HG02588 (cell line): ENCODE measurements at regions not wholly inside any gene's neighbourhood (a gene's known extent, or its start where the extent isn't known, plus 50 kb on each side); places are given as distances from the start of the nearest gene placed in this dataset.
"Not testable (repeated sequence)": the region's sequence is repeated elsewhere in the genome, so short reads cannot be mapped to it uniquely, and the experiment has no call there.

Experiments
- ATAC-seq: cut with Tn5 transposase; IDR thresholded peaks from one replicate; pipeline ENCODE4 v1.9.1; 2021; ENCODE audit warnings: mild to moderate bottlenecking, moderate library complexity; ENCODE audit not compliant: unreplicated experiment

DNA sequence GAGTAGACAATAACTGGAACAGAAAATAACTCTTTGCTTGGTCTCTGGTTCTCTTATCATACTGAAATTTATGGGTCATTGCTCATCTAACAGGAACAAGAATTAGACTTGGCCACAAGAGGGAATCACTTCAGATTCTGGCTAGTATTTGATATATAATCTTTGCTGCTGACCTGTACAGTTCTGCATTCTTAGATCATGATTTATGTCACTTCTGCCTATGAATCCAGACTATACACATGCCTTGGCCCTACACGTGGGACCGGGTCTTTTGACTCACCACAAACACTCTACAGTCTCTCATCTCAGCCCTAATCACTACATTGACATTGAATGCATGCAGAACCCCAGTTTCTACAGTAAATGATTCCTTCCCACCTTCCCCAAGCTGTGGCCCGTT lies 162.5 kb upstream of the SOX2 start:
- ATAC-seq = no peak

DNA sequence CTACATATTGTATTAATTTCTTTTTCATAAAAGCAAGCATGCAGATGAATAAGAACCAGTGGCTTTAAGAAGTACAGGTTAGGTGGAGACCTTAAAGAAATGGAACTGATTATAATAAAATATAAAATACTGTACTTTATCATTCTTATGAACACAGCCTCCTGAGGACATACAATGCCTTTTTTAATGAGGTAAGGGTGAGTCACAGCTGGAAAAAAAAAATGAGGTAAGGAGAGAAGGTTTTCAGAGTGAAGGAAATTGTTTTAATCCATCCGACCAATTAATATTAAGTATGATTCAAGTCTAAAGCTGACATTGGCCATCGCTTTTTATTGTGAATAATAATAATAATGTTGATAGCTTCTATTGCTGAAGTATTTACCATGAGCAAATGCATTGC lies 170.3 kb upstream of the SOX2 start:
- ATAC-seq = no peak

DNA sequence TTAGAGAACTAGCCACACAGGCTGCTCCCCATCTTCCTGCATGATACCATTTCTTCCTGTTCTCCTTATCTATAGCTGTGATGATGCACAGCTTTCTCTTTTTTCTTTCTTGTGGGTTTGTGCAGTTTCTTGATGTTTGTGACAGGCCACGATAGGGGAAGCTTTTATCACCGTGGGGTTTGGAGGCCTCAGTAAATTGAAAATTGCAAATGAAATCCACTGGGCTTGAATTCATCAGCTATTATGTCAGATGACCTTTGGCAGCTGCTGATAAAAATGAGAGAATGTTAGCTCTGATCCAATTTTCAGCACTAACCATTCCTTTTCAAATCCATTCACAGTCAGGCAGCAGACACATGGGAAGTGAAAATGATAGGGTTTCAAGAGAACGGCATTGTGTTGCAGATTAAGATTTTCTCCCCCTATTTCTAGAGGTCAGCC lies 176.9 kb upstream of the SOX2 start:
- ATAC-seq = no peak

DNA sequence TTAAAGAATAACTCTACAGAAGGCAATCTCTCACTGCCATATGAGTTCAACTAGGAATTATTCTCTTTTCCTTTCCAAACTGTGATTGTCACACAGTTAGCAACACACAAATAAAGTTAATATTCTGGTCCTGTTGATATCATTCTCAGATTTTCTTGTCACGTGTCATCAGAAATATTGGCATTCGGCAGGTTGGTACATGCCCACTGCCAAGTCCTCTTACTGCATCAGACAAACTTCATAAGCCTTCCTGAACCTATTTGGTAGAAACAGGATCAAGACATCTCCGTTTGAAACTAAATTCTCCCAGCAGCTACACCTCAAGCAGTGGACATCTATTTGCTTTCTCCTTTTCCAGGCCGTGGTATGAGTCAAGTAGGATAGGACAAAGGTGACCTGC lies 177.9 kb upstream of the SOX2 start:
- ATAC-seq = no peak

DNA sequence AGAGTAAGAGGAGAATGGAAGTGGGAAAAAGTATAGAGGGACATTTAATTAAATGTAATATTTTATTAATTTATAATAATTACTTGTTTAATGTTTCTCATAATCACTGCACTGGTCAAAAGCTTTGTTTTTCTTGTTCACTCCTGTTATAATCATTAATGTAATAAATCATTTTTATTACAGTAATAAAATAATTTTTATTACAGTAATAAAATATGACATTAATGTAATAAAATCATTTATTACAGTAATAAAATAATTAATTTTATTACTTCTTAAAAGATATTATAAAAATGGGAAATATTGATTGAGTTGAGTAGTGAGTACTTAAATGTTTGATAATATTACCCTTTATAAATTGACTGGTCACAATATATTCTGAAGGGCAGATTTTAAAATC lies 181.1 kb upstream of the SOX2 start:
- no peak for ATAC-seq

DNA sequence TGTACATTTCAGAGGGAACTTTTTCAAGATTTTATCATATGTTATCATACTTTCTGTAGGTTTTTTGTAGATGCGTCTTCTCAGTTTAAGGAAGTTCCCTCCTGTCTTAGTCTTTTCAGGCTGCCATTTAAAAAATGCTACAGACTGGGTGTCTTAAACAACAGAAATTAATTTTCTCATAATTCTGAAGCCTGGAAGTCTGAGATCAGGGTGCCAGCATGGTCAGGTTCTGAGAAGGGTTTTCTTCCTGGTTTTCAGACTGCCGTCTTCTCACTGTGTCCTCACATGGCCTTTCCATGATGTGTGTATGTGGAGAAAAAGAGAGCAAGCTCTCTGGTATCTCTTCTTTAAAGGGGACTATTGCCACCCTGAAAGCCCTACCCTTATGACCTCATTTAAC lies 189.9 kb upstream of the SOX2 start:
- no peak for ATAC-seq

DNA sequence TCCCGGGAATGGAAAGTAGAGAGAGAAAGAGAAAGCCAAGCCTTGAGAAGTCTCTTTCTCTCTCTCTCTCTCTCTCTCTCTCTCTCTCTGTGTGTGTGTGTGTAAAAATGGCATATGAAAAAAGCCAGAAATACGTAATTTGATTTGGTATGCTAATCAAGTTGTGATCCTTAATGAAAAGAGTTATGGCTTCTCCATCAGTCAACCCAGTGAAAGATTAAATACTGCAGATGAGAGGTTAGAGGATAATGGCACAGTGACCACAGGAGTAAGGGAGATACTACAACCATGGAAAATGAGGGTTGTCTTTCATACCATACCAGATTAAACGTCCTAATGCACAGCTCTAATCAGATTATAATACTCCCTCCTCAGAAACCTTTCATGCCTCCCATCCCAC lies 193.5 kb upstream of the SOX2 start:
- ATAC-seq = no peak

DNA sequence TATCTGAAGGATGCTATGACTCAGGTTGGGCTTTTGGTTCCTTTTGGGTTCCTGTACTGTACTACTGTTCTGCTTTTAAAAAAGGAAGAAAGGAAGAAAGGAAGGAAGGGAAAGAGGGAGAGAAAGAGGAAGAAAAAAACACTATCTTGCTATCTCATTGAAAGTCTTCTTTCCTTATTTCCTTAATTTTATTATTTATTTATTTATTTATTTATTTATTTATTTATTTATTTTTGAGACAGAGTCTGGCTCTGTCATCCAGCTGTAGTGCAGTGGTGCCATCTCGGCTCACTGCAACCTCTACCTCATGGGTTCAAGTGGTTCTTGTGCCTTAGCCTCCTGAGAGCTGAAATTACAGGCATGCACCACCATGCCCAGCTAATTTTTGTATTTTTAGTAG lies 198.9 kb upstream of the SOX2 start:
- ATAC-seq = no peak

DNA sequence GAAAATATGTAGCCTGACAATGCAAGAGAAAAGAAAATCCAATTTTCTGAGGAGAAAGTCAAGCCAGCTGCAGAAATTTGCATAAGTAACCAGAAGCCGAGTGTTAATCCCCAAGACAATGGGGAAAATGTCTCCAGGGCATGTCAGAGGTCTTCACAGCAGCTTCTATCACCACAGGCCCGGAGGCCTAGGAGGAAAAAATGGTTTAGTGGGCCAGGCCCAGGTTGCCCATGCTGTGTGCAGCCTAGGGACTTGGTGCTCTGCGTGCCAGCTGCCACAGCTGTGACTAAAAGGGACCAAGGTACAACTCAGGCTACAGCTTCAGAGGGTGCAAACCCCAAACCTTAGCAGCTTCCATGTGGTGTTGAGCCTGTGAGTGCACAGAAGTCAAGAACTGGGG lies 201.2 kb upstream of the SOX2 start:
- no peak for ATAC-seq

DNA sequence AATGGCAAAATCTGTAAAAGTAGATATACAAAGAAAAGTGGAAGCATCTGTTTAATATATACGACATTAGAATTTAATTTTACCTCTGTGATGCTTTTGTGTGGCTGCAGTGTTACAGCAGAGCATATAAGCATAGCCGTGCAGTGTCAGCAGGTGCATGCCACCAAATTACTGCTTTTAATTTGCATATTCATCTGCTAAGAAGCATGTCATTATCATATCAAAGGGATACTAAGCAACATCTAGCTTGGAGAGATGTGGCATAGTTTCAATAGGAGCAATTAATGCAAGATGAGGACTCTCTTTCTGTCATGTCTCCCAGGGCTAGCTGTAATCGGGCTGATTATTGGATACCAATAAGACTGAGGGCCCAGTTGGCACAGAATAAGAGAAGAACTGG lies 214.4 kb upstream of the SOX2 start:
- no peak for ATAC-seq

DNA sequence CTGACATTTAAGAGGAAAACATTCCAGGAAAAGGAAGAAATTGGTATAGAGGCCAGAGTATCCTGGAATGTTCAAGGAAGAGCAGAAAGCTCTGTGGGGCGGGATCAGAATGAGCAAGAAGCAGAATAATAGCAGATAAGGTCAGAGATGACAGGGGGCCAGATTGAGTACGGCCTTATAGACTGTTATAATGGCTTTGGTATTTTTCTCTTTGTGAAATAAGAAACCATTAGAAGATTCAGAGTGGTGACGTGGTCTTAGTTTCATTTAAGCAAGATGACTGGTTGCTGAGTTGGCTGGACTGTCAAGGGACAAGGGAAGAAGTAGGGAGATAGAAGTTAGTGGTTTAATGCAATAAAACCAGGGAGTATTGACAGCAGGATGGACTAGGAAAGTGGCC lies 218.3 kb upstream of the SOX2 start:
- ATAC-seq = no peak

DNA sequence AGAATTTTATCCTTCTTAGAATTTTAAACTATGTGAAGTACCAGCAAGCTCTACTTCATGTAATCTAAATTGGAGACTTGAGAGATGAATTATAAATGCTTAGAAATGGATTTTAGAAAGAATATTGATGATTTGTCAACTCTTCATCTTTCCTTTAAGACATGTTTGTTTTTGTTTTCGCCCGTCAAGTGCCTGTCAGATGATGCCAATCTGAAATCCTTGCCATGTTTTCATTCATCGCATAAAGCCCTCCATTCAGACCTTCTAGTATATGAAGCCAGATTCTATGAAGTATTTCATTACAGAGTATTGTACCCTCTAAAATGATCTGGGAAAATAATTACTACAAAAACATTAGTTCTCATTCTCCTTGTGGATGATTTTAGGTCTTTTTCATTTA lies 223.2 kb upstream of the SOX2 start:
- no peak for ATAC-seq

DNA sequence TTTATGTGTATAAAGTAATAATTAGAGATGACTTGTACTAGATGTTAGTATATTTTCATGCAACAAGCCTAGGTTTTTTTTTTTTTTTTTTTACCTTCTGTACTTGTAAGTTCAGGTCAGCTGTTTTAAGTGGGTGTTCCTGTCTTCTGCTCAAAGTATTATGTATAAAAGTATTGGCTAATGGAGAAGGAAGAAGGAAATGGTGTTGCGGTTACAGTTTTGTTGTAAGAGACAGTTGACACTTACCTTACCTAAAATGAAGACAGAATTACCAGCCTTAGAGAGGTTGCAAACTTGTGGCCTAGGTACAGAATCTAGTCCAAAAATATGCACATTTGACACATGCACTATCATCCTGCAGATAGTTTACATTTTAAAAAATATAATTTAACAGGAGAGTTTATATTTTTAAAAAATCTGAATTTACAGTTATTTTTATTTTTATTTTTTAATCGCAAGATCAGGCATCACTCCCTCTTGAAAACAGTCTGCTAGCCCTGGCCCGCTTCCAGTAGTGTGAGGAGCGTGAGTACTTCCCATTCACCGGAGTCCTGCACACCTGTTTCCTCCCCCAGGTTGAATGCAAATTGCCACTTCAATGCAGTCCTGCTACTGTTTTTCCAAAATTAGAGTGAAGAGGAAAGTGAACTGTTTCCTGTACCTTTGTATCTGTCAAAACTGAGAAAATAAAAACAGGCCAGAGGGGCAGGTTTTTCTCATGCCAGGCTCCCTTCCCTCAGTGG lies 224.3 kb upstream of the SOX2 start:
- no peak for ATAC-seq

DNA sequence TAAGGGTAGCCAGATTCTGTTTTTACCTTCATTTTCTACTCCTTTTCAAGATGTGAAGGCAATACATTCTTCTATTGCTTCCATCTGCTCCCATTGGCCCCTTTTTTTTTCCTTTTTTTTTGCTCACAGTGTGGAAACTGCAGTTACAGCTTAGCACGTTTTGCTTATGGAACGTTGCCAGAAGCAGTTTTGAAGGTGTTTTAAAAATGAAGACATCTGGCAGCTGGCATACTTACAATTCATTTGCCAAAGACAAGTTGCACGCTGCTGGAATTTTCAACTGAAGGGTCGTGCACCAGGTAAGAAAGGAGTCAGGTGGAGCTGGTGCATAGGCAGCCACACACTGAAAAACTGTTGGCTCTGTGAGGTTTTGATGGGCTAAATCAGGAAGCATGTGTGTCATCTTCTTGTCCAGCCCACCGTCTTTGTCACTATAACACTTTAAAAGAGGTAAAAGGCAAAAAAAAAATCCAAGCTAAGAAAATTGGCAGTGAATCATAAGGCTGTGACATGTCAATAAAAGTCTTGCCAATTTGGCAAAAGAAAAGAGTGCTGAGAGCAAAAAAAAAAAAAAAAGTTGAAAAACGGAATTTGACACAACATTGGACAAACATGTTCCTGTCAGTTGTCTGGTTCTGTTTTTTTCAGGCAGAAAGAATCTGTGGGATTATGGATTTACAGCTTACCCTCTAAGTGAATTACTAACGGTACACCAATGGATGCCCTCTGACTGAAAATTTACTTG lies 225.4 kb upstream of the SOX2 start:
- no peak for ATAC-seq

DNA sequence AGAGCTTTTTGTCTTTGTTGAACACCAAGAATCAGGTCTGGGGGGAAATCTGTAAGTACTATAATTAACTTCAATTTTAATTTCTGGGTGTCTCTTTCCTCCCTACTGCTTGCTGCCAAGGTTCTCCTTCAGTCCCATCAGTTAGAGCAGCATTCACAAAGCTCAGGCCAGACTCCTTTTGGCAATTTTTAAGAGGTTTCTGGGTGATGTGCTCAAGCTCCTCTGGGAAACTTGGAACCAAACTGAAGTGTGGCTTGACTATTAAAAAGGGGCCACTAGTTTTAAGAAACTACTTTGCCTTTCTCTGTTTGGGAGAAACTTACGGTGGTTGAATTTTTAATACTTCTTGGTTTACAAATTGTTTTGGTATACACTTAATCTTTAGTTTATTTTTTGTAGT lies 227.7 kb upstream of the SOX2 start:
- no peak for ATAC-seq

DNA sequence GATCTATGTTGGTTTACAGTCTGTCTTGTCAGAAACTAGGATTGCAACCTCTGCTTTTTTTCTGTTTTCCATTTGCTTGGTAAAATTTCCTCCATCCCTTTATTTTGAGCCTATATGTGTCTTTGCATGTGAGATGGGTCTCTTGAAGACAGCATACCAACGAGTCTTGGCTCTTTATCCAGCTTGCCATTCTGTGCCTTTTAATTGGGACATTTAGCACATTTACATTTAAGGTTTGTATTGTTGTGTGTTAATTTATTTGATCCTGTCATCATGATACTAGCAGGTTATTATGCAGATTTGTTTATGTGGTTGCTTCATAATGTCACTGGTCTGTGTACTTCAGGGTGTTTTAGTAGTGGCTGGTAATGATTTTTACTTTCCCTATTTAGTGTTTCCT lies 236.6 kb upstream of the SOX2 start:
- not testable (repeated sequence) for ATAC-seq

DNA sequence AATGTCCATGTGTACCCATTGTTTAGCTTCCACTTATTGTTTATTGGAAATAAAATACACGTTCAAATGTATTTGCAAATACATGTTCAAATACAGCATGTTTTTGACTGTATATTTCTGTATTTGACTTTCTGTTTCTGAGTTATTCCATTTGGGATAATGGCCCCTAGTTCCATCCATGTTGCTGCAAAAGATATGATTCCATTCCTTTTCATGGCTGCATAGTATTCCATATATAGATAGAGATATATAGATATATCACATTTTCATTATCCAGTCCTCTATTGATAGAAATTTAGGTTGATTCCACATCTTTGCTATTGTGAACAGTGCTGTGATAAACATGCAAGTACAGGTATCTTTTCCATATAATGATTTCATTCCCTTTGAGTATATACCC lies 241.4 kb upstream of the SOX2 start:
- ATAC-seq = no peak

DNA sequence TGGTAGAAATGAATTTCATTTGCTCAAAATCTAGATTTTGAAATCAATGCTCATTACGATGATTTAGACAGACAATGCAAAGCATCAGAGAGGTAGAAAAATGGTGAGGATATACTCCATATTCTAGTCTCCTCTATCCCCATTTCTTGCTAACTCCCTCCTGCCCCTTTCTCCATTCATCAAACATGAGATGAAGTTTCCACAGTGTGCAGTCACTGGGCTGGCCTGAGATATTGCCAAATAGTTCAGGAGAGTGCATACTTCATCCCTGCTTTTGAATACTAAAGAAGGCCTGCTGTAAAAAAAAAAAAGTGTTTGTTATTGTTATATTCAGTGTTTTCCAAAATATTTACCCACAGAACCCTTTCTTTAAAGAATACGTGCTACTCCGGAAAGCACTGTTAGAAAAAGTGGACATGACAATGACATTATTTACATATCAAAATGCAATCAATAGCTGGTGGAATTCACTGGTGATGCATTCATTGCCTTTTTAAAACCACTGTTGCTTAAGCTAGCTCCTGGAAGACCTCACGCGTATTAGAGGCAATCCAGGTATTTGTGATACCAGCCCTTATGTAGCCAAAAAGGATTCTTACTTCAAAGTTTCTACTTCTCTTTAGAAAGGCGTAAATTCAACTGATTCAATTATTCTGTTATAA lies 247.6 kb upstream of the SOX2 start:
- no peak for ATAC-seq

DNA sequence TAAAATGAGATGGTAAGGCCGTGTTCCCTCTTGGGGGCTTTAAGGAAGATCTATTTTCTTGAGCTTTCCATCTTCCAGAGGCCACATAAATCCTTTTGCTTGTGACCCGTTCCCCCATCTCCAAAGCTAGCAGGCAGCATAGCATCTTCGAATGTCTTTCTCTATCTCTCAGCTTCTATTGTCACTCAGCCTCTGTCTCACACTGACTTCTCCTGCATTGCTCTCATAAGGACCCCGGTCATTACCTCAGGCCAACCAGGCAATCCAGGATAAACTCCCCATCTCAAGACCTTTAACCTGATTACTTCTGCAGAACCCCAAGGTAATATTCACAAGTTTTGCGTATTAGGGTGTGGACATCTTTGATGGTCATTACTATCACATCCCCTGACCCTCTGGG lies 250.3 kb upstream of the SOX2 start:
- ATAC-seq = no peak

DNA sequence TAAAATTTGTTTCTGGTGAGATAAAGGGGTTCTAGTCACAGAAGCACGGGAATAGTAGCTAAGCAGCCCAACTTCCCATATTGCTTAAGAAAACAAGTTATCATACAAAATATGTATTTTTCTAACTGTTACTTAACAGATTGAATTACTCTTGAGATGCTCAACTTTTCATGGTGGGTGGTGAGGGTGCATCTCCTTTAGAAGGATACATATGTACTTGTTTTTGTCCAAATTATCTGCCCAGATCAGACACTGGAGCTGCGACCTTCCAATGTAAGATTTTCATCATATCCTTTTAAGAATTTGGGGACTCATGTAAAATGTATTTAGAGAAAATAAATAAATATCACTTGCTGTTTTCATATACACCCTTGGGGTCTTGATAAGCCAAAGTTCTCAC lies 252.2 kb upstream of the SOX2 start:
- ATAC-seq = no peak

DNA sequence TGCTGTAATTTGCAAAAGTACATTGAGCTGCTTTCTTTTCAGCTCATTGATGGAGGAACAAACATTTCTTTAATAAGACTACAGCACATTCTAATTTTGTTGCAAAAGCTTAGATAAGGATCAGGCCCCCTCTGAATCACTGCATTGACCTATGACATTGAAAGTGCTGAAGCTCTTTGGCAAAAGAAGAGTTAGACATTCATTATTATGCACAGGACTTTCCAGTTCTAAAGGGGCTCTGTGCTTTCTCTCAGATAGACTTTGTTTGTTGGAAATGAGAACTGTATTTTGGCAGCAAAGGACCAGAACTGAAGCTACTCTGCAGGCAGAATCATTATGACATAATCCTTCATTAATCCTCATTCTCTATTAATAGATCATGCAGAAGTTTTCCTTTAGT lies 252.9 kb upstream of the SOX2 start:
- no peak for ATAC-seq

DNA sequence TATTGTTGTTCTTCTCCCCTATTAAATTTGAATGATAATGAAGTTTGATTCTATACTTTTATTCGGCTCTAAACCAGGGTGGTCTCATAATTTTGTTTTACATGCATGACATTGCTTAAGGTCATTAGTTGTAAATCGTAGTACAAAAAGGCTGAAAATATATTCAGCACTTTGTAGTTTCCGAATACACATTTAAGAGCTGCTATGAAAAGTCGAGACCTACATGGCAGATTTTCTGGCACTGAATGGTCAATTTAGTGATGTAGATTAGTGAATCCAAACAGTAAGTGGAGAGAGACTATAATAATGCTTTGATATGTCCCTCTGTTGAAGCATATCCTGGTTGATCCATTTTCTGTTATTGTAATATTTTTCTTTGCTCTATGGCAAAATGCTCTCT lies 254.0 kb upstream of the SOX2 start:
- ATAC-seq = no peak
